HG03354 (cell line): ENCODE measurements at regions not wholly inside any gene's neighbourhood (a gene's known extent, or its start where the extent isn't known, plus 50 kb on each side); places are given as distances from the start of the nearest gene placed in this dataset.
"Not testable (repeated sequence)": the region's sequence is repeated elsewhere in the genome, so short reads cannot be mapped to it uniquely, and the experiment has no call there.

Experiments used
- ATAC-seq: cut with Tn5 transposase; IDR thresholded peaks from one replicate; pipeline ENCODE4 v1.9.1; 2021; ENCODE audit warnings: mild to moderate bottlenecking; ENCODE audit not compliant: unreplicated experiment, poor library complexity, severe bottlenecking

- no peak for ATAC-seq
These were observed 294.3 kb upstream of the PFKP start for GRCh38 chr10:2772816-2773631.

DNA sequence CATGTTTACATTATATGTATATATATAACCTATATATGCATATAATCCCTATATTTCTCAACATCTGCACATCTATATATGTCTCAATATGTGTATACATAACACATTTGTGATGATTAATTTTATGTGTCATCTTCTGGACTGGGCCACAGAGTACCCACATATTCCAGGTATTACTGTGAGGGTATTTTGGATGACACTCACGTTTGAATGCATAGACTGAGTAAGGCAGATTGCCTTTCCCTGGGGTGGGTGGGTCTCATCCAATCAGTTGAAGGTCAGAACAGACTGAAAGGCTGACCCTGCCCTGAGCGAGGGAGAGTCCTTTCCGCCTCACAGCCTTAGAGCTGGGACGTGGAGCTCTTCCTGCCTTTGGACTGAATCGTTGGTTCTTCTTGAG, 295.2 kb upstream of the PFKP start:
- ATAC-seq, result no peak

- not testable (repeated sequence) for ATAC-seq
These were observed 300.1 kb upstream of the PFKP start for GRCh38 chr10:2767293-2767692.

DNA sequence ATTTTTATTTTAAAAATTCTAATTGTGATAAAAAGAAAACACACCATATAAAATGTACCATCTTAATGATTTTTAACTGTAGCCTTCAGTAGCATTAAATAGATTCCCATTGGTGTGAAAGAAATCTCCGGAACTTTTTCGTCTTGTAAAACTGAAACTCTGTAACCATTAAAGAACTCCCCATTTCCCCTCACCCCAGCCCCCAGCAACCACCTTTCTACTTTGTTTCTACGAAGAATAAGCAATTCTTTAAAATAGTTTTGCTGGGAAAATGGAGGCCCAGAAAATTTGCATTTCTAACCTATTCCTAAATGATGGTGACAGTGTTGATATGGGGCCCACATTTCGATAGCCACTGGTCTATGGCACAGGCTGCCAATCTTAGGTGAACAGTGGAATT, 305.4 kb upstream of the PFKP start:
- no peak for ATAC-seq

DNA sequence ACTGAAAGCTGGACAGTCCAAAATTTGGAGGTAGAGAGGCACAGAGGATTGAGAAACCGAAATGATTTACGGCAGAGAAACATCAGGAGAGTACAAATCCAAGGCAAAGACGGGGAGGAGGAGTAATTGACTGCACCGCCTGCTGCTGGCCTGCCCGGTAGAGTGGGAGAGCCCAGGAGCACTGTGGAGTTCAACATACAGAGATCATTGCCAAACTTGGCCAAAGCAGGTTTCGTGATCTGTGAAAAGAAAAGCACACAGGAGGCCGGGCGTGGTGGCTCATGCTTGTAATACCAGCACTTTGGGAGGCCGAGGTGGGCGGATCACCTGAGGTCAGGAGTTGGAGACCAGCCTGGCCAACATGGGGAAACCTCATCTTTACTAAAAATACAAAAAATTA, 306.0 kb upstream of the PFKP start:
- no peak for ATAC-seq

- no peak for ATAC-seq
These were observed 306.6 kb upstream of the PFKP start for GRCh38 chr10:2760736-2761135.

DNA sequence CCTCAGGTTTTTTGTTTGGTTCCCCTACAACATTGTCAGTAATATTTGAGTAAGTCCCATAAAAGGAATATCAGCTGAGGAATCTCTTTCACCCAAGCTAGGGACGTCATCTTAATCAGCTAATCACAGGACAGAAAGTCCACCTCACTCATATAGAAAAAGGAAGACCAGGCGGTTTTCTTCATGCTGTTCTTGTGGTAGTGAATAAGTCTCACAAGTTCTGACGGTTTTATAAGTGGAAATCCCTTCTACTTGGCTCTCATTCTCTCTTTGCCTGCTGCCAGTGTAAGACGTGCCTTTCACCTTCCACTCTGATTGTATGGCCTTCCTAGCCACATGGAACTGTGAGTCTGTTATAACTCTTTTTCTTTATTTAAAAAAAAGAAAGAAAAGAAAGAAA, 308.1 kb upstream of the PFKP start:
- ATAC-seq, result no peak

DNA sequence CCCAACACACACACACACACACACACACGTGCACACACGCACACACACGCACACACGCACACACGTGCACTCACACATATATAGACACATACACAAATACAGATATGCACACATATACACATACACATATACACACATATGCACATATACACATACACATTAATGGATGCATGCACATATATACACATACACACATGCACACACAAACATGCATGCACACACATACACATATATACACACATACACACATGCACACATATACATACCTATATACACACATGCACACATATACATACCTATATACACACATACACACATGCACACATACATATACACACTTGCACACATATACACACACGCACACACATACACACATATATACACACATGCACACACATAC, 312.4 kb upstream of the PFKP start:
- ATAC-seq, result no peak

GRCh38 chr10:2748287-2748686, 319.1 kb upstream of the PFKP start:
- ATAC-seq, result no peak

DNA sequence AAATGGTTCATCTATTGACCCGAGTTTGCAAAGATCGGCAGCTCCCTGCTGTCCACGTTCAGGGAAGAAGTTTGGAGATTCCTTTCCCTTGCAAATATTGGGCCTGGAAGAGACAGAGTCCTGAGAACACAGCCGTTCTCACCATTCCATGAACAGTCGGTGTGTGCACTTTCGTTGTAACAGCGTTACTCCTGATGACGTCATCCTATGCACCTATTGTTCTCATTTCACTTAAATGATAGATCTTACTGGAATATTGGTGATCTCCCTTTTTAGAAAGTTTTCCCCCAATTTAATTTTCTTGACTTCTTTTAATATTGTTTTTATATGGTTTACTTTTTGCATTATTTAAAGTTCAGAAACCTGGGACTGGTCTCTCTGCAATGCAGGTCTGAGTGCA, 320.7 kb upstream of the PFKP start:
- no peak for ATAC-seq

DNA sequence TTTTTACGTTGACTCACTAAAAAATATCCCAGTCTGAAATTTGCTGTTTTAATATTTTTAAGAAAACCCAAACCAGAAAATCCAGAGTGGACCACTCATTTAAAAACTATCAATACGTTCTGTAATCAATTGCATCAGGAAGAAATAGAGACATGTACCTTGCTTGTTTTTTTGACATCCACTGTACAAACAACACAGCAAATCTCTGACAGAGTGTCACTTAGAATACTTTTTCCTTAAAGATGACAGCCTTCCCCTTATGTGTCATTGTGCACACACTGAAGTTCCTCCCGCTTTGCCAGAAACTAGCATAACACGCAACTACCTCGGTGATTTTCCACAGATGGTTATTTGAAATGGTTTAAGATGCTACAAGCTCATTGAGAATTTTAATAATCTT, 321.7 kb upstream of the PFKP start:
- ATAC-seq, result no peak

DNA sequence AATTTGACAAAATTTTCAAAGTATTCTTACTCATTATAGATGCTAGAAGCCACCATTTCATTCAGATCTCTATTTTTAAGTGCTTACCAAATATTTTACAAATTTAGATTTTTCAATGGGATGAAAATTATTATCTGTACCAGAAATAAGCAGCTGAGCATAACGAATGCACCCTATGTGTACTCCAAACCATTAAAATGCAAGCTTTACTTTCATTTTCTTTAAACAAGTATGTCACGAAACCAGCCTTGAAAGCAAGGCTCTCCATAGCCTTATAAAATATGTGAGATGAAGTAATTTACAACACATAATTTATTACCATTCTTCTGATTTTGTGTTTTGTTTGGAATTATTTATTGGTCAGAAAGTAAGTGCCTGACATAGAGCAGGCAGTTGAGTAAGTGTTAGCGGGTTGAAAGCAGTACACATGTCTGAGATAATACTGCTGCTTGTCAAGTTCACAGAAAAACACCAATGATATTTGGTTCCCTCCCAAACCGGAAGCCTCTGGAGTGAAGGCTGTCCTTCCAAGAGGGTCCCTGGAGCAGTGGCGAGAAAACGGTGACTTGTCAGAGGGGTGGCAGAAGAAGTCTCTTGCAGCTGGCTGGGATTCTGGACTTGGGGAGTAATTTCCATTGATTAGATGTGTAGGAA, 322.7 kb upstream of the PFKP start:
- no peak for ATAC-seq

GRCh38 chr10:2734603-2735002, 332.7 kb upstream of the PFKP start:
- no peak for ATAC-seq

DNA sequence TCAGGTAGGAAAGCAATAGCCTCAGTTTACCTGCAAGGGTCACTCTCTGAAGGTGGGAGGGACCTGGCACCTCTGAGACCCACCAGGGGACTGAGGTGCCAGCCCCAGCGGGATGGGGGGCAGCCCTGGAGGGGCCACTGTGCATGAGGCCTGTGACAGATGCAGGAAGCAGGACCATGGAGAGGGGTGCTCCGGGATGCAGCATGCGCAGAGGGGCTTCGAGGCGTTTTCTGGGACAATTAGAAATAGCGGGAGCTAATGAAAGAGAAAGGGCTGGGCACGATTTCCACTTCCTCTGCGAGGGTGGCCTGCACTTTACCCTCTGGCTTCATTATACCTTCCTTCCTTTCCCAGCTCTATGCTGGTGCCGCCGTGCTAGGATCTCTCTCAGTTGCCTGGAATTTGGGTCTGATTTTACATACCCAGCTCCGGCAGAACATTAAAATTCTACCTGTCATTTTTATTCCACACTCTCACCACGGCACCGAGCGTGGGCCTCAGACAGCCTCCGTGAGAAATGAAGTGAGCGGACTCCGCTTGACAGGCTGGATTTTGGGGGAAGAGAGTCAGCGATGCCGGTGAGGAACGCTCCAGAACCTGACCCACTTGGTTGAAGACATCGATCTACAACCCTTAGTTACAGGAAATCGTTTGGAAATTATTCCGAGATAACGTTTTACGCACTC, 333.9 kb upstream of the PFKP start:
- no peak for ATAC-seq

DNA sequence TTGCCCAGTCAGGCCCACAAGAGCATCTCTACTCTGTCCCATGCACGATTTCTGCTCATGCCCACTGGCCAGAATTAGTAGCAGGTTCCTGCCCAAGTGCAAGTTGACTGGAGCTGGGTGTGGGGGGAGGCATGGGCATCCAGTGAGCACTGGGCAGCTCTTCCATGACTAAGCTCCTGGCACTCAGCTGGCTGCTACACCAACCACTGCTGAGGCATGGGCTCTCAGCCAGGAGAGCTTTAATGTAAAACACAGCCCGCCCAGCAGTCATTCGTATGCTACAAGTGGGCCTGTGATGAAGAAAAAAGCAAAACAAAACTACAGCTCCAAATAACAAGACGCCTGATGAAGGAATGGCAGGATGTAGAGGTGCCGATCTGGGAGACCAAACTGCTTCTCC, 335.4 kb upstream of the PFKP start:
- no peak for ATAC-seq

- ATAC-seq, result no peak
These were observed 338.2 kb upstream of the PFKP start for GRCh38 chr10:2729197-2729596.

DNA sequence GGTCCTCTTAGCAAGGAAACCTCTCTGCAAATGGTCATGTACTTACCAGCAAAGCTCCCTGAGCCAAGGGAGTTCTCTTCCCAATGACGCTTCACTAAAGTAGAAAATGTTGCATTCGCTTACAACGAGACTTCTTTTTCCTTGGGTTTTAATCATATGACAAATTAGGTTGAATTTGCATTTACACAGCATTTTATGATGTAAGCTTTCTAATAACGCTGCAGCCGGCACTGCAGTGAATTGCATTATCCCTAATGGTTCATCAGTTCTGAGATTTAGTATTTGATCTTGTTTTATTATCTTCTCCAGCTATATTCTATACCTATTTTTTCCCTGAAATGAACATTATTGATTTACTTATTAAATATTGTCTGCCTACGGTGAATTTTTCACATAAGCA, 339.3 kb upstream of the PFKP start:
- no peak for ATAC-seq

DNA sequence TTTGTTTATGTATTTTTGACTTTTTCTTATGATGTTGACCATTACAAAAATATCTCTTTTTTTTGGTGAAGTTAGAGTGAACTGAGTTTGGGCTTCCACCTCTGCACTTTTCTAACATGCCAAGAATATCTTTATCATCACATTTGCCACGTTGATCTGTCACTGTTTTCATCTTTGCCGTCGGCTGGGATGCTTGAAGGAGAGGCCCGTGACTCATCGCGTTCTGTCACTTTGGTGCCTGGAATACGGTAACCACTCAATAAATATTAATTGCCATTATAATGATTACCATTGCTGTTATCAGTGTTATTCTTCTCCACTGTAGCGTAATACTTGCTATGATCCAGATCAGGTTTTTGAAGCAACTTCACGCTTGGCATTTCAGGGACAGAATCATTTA, 350.8 kb upstream of the PFKP start:
- ATAC-seq, result no peak

- no peak for ATAC-seq
These were observed 352.8 kb upstream of the PFKP start for GRCh38 chr10:2714597-2714996.

DNA sequence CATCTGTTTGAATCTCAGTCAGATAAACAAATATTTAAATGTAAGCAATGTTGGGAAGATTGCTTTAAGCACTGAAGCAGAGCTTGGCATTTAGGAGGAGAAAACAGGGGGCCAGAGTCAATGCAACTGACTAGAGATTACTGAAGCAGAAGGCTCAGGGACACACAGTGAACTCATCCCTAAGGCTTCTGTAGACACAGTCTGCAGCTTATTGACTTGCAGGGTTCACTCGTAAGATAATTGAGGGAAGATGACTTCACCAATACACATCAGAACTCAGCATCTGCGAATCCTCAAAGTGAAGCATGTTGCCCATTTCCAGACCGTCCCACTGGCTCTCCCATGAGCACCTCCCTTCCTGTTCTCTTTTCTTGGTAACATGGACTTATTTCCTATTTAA, 363.4 kb upstream of the PFKP start:
- ATAC-seq, result no peak

DNA sequence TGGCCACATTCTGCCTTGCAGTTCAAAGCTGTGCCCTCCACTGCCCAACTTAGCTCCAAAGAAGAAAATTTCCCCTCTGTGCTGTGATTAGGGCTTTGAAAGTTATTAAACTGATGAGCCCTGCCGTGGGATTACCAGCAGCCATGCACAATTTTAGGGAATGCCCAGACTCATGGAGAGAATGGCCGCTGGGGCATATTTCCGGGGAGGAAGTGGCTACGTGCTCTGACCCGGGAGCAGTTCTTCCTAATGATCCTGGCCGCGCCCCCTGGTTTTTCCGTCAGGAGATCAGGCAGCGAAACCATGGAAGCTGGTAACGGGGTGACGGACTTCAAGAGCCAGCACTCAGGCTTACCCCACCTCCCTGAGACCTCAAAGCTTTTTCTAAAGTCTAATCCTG, 365.5 kb upstream of the PFKP start:
- no peak for ATAC-seq
